Medulla oblongata (tissue), 1 donor: ENCODE measurements at regions not wholly inside any gene's neighbourhood (a gene's known extent, or its start where the extent isn't known, plus 50 kb on each side); places are given as distances from the start of the nearest gene placed in this dataset.
"Not testable (repeated sequence)": the region's sequence is repeated elsewhere in the genome, so short reads cannot be mapped to it uniquely, and the experiment has no call there.

Source experiments
- DNase-seq: peaks from one replicate; pipeline ENCODE4 v3.0.0-alpha.2; 2015; ENCODE audit errors: extremely low spot score

DNA sequence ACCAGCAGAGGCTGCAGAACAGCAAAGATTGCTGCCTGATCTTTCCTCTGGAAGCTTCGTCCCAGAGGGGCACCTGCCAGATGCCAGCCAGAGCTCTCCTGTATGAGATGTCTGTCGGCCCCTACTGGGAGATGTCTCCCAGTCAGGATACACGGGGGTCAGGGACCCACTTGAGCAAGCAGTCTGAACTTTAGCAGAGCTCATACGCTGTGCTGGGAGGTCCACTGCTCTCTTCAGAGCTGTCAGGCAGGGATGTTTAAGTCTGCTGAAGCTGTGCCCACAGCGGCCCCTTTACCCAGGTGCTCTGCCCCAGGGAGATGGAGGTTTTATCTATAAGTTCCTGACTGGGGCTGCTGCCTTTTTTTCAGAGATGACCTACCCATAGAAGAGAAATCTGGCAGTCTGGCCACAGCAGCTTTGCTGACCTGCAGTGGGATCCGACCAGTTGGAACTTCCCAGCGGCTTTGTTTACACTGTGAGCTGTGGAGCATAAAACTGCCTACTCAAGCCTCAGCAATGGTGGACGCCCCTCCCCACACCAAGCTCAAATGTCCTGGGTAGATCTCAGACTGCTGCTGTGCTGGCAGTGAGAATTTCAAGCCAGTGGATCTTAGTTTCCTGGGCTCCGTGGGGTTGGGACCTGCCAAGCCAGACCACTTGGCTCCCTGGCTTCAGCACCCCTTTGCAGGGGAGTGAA, 613.9 kb downstream of the HTR1B start:
- DNase-seq = not testable (repeated sequence)

DNA sequence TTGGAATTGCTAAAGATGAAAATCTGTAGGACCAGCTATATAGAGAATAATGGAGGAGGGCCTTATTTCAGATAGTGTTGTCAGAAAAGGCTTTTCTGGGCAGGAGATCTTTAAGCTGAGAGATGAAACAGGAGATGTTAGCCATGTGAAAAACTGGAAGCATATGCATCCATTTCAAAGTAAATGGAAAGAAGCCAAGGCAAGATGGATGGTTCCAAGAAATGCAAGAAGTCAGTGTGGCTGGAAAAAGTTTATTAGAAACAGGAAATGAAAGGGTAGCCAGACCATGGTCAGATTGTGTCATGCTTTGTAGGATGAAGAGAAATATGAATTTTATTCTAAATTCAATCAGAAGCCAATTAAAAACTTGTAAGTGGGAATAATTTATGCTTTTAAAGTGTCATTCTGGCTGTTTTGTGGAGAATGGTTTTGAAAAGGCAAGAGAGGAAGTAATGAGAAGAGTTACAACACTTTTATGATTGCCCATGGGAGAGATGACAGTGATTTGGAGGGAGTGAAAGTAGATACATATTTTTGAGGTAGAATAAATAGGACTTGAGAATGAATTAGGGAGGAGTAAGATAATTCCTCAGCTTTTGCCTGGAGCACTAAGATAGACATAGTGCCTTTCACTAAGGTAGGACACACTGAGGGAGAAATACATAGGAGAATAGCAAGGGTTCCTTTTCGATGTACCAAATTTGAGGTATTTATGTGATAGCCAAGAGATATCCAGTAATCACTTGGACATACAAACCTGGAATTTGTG, 620.1 kb downstream of the HTR1B start:
- no peak for DNase-seq

DNA sequence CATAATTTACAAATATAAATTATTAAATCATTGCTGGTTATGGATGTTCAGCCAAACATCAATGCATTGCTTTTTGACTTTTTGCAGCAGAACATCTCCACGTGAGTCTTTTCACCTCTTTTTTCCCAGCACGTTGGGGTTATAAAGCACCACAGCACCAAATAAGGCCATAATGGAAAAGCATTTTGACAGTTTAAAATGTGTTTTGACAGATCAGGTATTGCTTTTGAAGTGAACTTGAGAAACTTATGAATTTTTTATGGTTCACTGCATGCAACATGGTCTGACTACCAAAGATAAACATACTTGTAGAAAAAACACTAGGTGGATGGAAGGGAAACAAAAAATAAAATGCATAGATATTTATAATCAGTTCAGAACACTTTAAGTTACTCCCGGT, 622.4 kb downstream of the HTR1B start:
- no peak for DNase-seq

DNA sequence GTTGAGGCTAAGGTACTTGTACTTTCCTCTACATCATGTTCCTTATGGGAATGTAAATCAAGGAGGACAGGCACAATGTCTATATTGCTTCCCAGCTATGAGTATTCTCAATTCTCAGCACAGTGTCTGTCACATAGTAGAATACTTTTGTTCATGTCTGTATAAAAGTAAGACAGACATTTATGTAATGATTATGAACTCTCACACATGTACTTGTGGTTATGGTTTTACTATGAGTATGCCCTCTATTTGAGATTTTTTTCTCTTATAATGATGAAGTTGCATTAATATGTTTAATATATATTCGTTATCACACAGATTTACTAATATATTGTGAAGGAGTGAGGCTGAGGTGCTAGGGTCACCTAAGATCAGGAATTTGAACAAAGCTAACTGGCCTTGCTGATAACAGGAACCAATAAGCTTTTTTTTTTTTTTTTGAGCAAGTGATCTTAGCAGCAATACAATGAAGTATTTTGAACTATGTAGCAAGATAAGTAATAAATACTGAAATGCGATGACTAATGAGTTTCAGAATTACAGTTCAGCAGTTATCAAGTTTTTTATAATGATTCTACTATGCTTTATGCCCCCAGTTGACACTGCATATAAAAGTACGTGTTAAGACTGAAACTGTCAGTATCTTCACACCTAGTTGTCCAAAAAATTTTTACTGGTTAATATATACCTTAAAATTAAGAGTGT, 623.1 kb downstream of the HTR1B start:
- DNase-seq = no peak

DNA sequence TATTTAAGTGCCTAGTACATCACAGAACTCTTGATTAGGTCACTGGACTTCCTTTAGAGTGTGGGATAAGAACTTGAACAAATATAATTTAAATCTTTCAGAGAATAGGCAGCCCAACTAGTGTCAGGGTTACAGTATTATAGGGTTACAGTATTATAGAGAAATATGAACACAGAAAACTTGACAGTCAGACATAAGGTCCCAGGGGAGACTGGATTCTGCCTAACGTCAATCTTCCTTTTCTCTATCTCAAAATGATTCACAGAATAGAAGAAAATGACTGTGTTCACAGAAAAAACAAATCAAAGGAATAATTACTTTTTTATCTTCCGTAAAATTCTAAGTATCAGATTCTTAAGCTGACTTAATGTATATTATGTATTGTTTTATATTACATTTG, 623.8 kb downstream of the HTR1B start:
- no peak for DNase-seq

DNA sequence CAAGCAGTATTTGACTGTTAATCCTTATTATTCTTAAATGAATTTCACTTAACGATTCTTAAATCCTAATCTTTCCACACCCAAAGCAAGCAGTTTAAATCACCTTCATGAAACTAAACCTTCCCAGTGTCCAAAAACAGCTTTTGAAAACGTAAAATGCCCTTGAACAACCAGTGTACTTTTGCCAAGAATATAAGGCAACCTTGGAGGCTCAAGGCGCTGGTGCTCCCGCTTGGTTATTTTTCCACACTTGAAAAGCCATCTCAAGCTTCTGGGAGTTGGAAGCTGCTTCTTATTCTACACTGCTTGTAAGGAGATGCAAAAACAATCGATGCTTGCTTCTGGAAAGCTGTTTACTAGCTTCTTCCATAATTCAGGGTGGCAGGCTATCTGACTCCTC, 625.7 kb downstream of the HTR1B start:
- DNase-seq = no peak

DNA sequence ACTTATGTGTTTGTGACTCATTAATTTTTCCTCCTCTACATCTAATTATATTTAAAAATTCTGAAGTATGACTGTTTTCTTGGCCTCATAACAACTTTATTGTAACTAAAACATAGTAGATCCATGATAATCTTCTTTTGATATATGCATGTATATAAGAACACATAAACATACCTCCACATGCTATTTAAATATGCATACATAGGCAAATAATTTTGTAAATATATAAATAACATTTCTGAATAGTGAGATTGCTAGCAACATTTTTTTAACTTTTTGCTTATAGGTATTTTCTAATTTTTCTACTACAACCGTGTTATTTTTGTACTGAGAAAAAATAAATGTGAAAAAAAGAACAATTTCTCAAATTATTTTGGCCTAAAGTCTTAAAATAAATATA, 627.6 kb downstream of the HTR1B start:
- no peak for DNase-seq

DNA sequence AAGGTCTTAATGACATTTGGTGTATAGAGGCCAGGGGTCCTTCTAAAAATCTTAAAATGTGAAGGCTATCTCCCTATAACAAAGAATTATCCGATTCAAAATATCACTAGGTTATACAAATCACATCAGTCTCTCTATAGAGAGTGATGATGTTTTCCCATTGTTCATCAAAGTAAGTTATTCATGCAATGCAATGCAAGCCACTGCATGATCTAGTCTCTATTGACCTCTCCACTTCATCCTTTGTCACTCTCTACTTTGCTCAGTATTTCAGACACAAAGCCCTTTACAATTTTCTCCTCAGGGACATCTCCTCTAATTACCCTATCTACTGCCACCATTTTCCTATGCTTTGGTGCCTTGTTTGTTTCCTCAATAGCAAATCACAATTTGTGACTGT, 628.0 kb downstream of the HTR1B start:
- DNase-seq = no peak

DNA sequence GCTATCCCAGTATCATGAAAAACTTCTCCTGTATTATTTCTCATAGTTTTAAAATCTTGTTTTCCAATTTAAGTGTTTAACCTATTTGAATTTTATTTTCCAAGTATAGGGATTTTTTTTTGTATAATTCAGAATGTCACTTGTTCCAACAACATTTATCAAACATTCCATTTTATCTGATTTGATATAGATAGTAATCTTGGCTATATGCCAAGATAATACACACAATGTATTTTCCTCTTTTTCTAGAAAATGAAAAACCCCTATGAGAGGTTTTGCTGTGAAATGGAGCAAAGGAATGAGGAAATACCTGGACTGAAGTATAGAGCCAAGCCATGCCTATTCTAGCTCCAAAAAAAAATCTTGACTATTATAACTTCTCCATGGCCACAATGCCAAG, 628.9 kb downstream of the HTR1B start:
- no peak for DNase-seq

DNA sequence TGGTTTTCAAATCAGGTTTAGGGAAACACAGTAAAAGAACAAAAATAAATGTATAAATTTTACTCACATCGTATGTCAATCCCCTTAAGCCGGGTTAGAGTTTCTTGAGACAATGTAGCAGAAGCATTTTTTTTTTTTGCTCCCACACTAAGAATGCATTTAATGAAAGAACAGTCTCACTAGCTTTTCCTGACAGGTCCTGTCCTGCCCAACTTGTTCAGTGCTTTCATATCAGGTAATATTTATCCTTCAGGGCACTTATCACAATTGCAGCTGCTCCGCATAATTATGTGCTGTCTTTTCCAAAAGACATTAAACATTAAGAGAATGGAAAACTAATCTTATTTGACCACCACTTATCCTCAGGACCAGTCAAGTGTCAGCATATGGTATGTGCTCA, 632.0 kb downstream of the HTR1B start:
- no peak for DNase-seq

DNA sequence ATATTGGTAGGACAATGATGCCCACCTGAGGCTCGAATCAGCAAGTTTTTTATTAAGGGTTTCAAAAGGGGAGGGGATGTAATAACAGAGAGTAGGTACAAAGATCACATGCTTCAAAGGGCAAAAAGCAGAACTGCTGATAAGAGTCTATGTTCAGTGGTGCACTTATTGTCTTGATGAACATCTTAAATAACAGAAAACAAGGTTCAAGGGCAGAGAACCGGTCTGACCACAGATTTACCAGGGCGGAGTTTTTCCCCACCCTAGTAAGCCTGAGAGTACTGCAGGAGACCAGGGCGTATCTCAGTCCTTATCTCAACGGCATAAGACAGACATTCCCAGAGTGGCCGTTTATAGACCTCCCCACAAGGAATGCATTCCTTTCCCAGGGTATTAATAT, 639.7 kb downstream of the HTR1B start:
- not testable (repeated sequence) for DNase-seq

DNA sequence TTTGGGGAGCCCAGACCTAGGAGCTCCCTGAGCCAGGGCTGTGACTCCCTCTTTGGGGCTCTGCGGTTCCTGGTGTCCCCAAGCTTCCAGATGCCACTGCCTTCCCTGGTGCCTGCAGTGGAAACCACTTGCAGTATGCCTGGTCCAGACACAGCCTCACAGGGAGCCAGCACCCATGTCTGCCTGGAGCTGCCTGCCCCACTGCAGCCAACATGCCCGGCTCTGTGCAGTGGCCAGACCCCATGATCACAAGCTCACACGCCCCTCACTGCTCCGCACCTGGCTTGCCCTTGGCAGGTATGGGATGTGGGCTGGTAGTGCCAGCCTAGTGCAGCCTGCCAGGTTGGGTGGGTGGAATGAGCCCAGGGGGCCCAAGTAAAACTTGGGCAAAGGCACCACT, 644.8 kb downstream of the HTR1B start:
- no peak for DNase-seq

DNA sequence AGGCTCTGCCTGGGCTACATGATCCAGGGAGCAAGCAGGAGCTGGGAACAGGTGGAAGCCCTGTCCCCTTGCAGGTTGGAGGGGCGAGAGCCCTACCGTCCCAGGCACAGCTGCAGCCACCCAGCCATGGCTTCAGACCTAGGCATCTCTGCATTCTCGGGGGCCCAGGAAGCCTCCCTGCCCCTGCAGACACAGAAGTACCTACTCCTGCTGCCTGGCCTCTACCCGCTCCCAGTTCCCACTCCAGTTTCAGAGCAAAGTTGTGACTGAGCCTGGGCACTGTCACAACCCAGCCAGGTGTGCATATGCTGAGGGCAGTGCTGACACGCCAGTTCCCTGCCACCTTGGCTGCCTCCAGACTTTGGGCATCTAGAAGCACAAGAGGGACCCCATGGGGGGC, 645.9 kb downstream of the HTR1B start:
- no peak for DNase-seq

DNA sequence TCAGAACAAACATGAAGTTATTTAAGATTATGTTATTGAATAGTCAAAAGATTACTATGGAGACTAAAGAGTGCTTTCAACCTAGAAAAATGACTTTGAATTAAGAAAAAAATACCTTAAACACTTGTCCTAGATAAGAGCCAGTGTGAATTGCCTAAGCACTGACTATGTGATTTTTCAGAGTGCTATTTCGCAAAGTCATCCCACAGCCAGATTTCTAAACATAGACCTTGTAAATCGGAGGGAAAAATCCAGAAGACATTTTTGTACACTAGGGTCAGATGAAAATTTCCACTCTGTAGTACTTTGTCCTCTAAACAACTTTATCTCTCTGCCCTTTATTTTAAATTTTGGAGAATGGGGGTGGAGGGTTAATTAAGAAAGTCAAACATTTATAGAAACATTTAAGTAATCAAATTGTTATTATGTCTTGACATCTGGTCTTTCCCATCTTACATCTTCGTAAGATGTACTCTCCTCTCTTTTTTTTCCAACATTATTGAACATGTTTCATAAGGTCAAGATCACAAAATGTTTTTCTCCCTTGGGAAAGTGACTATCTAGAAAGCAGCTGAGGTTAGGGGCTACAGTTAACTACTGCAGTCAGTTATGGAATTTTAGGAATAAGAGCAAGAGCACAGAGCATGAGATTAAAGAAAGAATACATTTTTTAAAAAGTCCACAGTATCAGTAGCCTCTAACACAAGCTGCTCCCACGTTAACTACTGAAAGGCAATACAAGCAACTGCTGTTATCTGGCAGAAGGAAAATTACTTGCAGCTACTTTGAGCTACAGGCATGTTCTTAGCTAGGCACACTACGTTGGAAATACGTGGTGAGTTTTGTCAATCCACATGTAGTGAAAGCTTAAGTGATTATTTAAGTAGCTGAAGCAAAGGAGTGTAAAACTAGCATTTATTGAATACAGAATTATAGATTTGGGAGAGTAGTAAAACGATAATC, 648.5 kb downstream of the HTR1B start:
- DNase-seq = no peak

DNA sequence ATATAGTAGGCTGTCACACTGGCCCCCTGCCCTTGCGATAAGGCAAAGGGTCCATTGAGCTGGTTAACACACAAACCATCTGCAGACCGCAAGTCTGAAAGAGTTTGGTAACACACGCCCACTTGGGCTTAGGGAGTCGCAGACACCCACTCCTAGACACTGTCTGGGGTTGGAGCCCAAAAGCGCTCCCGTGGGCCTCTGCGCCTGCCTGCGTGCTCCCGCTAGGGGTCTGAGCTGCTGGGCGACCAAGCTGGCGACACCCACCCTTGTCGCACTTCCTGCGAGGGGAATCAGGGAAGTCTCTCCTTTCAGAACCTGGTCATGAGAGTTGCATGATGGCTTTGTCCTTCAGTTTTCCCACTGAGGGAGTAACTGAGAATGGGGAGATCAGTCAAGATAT, 653.0 kb downstream of the HTR1B start:
- no peak for DNase-seq

DNA sequence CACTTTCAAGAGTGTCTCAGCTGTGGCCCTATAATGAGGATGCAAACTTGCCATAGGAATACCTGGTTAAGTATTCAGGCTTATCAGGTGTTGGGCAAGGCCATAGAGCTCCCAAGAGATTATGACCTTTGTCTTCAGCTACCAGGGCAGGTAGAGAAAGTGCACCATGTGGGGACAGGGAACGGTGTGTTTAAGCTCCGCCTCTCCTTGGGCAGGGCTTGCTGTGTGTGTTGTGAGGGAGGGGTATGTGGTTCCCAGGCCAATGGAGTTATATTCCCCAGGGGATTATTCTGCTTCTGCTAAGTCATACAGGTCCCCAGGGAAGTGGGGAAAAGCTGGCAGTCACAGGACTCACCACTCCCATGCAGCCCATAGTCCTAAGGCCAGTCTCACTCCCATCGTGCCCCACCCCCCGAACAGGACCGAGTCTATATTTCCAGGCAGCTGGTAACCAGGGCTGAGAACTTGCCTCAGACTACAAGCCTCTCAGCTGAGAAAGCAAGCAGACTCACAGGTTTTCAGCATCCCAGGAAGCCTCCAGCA, 660.2 kb downstream of the HTR1B start:
- no peak for DNase-seq

DNA sequence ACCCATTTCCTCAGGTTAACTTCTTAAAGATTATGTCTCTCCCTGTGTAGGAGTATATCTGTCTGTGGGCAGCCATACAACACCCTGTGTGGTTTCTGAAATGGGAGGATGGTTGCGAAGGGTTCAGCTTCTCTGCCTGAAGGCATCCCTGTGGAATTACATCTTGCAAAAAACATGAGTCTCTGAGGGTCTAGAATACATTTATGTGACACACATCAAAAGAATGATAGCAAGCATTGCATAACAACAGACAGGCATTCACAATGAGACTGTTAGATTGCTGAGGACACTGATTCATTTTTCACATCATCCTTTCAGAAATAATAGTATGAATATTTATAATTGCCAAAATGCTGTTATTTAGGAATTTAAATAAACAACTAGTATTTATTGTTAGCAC, 670.9 kb downstream of the HTR1B start:
- DNase-seq = no peak

DNA sequence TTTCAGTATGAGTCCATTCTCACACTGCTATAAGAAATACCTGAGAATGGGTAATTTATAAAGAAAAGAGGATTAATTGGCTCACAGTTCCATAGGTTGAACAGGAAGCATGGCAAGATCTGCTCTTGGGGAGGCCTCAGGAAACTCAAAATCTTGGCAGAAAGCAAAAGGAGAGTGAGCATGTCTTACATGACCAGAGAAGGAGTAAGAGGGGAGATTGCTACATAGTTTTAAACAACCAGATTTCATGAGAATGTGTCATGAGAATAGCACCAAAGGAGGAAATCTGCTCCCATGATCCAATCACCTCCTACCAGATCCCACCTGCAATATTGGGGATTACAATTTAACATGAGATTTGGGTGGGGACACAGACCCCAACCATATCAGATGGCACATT, 672.4 kb downstream of the HTR1B start:
- DNase-seq = no peak

DNA sequence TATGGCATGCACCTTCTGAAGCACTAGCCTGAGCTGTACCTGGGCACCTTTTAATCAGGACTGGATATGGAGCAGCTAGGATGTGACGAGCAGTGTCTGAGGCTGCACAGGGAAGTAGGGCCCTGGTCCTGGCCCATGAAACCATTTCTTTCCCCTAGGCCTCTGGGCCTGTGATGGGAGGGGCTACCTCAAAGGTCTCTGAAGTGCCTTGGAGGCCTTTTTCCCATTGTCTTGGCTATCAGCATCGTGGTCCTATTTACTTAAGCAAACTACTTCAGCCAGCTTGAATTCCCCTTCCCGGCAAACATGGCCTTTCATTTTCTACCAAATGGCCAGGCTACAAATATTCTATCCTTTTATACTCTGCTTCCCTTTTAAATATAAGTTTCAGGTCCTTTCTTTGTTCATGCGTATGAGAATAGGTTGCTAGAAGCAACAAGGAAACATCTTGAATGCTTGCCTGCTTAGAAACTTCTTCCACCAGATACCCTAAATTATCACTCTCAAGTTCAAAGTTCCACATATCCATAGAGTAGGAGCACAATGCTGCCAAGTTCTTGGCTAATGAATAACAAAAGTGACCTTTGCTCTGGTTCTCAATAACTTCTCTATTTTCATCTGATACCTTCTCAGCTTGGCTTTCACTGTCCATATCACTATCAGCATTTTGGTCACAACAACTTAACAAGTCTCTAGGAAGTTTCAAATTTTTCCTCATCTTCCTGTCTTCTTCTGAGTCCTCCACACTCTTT, 673.1 kb downstream of the HTR1B start:
- DNase-seq = no peak

DNA sequence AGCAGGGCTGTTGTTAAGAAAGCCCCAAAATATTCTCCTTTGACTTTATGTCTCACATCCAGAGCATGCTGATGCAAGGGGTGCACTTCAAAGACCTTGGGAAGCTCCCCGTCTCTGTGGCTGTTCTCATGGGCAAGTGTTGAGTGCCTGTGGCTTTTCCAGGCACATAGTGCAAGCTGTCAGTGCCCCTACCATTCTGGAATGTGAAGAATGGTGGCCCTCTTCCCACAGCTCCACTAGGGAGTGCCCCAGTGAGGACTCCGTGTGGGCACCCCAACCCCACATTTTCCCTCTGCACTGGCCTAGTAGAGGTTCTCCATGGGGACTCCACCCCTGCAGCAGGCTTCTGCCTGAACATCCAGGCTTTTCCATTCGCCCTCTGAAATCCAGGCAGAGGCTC, 673.7 kb downstream of the HTR1B start:
- no peak for DNase-seq

DNA sequence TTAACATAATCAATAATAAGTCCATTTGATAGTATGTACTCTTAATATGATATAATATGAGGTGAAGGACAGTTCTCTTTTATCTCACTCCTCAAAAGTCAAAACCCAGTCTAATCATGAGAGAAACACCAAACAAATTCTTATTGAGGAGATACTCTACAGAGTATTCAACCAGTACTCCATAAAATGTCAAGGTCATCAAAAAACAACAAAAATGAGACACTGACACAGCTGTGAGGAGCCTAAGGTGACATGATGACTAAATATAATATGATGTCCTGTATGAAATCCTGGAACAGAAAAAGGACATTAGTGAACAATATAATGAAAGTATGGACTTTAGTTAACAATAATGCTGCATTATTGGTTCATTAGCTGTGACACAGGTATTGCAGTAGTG, 675.1 kb downstream of the HTR1B start:
- no peak for DNase-seq
